GM06990 (cell line): ENCODE measurements at regions not wholly inside any gene's neighbourhood (a gene's known extent, or its start where the extent isn't known, plus 50 kb on each side); places are given as distances from the start of the nearest gene placed in this dataset.

Experiments
- DNase-seq: peaks from one replicate; pipeline ENCODE4 v3.0.0-alpha.2; 2011; ENCODE audit not compliant: insufficient read length; ENCODE audit errors: extremely low read depth
- H3K27me3 ChIP-seq: replicated peaks from 2 replicates; pipeline ENCODE4 v1.6.0; 2011; ENCODE audit warnings: low read length; ENCODE audit not compliant: control insufficient read depth, insufficient read depth
- H3K36me3 ChIP-seq: 2 replicates; pipeline ENCODE4 v1.5.1; 2011; ENCODE audit warnings: low read length; ENCODE audit not compliant: control insufficient read depth, insufficient read depth
- H3K4me3 ChIP-seq: replicated peaks from 2 replicates; pipeline ENCODE4 v1.5.1; 2011; ENCODE audit warnings: low read depth, mild to moderate bottlenecking, control low read depth, low read length
- CTCF ChIP-seq: IDR thresholded peaks from 2 replicates; pipeline ENCODE4 v1.5.1; 2011; ENCODE audit warnings: low read length, control low read depth, mild to moderate bottlenecking, inconsistent platforms; ENCODE audit not compliant: insufficient read depth, poor library complexity, severe bottlenecking

GRCh38 chr13:77381059-77381458 lies 54.2 kb upstream of the MYCBP2 start:
- no peak overlapping the region for H3K4me3 ChIP-seq
- no peak for TF ChIP-seq CTCF

GRCh38 chr13:77379508-77379907 lies 52.6 kb upstream of the MYCBP2 start:
- no peaks in the 10 kb centered on the region for H3K36me3 ChIP-seq
- no peak for TF ChIP-seq CTCF
- no peak overlapping the region for H3K4me3 ChIP-seq
- no peaks in the 10 kb centered on the region for H3K27me3 ChIP-seq
- no peak for DNase-seq

More at GRCh38 chr13:77381059-77381458, 54.2 kb upstream of the MYCBP2 start:
- DNase-seq: no peak
- Histone ChIP-seq H3K36me3 (no peaks in the 10 kb centered on the region), H3K27me3 (no peaks in the 10 kb centered on the region)

GRCh38 chr13:77378662-77379061 lies 51.8 kb upstream of the MYCBP2 start:
- Histone ChIP-seq H3K36me3 (no peaks in the 10 kb centered on the region), H3K27me3 (no peaks in the 10 kb centered on the region), H3K4me3 (no peak overlapping the region)
- TF ChIP-seq CTCF: no peak
- no peak for DNase-seq

GRCh38 chr13:77377016-77377415 lies 50.1 kb upstream of the MYCBP2 start:
- TF ChIP-seq CTCF: no peak
- Histone ChIP-seq H3K27me3 (no peaks in the 10 kb centered on the region), H3K36me3 (no peaks in the 10 kb centered on the region), H3K4me3 (no peak overlapping the region)
- no peak for DNase-seq
